Mesendoderm (in vitro differentiated cells): ENCODE measurements at regions not wholly inside any gene's neighbourhood (a gene's known extent, or its start where the extent isn't known, plus 50 kb on each side); places are given as distances from the start of the nearest gene placed in this dataset.
A peak's percentile ranks its signal among the peaks of the same experiment; 100 is the strongest.

Source experiments
- DNase-seq: peaks from one replicate; pipeline ENCODE4 v3.0.0; 2013
- H2AK5ac ChIP-seq: 2 replicates; pipeline ENCODE4 v1.6.1; 2013; ENCODE audit warnings: low read length, inconsistent platforms
- H2BK120ac ChIP-seq: 2 replicates; pipeline ENCODE4 v1.6.1; 2013; ENCODE audit warnings: low read depth, mild to moderate bottlenecking, low read length, moderate library complexity, mixed read lengths
- H2BK15ac ChIP-seq: replicated peaks from 2 replicates; pipeline ENCODE4 v1.6.1; 2013; ENCODE audit warnings: low read depth, mild to moderate bottlenecking, moderate library complexity
- H2BK5ac ChIP-seq: 2 replicates; pipeline ENCODE4 v1.6.1; 2013; ENCODE audit warnings: low read length, inconsistent platforms
- H3K18ac ChIP-seq: 2 replicates; pipeline ENCODE4 v1.6.1; 2013; ENCODE audit warnings: mild to moderate bottlenecking, low read length, mixed read lengths
- H3K23ac ChIP-seq: one replicate; pipeline ENCODE4 v1.6.1; 2013; ENCODE audit warnings: low read length
- H3K27ac ChIP-seq: 2 replicates; pipeline ENCODE4 v1.5.1; 2013; ENCODE audit warnings: low read depth, mild to moderate bottlenecking, inconsistent platforms, low read length, moderate library complexity
- H3K27me3 ChIP-seq: 2 replicates; pipeline ENCODE4 v1.6.1; 2013; ENCODE audit warnings: low read length, control low read depth, mild to moderate bottlenecking, inconsistent platforms; ENCODE audit not compliant: insufficient read depth, poor library complexity
- H3K36me3 ChIP-seq: 2 replicates; pipeline ENCODE4 v1.6.1; 2013; ENCODE audit warnings: low read length, inconsistent platforms; ENCODE audit not compliant: control insufficient read depth, insufficient read depth
- H3K4ac ChIP-seq: one replicate; pipeline ENCODE4 v1.6.1; 2013; ENCODE audit warnings: low read depth, mild to moderate bottlenecking, low read length, moderate library complexity
- H3K4me1 ChIP-seq: 2 replicates; pipeline ENCODE4 v1.6.1; 2013; ENCODE audit warnings: low read depth, low read length, inconsistent platforms; ENCODE audit not compliant: control insufficient read depth
- H3K4me2 ChIP-seq: 2 replicates; pipeline ENCODE4 v1.6.1; 2013; ENCODE audit warnings: low read length
- H3K4me3 ChIP-seq: 2 replicates; pipeline ENCODE4 v1.5.1; 2013; ENCODE audit warnings: mild to moderate bottlenecking, low read length
- H3K56ac ChIP-seq: one replicate; pipeline ENCODE4 v1.6.1; 2013; ENCODE audit warnings: low read length
- H3K79me1 ChIP-seq: 2 replicates; pipeline ENCODE4 v1.6.1; 2013; ENCODE audit warnings: low read length, inconsistent platforms
- H3K79me2 ChIP-seq: 2 replicates; pipeline ENCODE4 v1.6.1; 2013; ENCODE audit warnings: mild to moderate bottlenecking, low read length; ENCODE audit not compliant: control insufficient read depth, insufficient read depth
- H3K9ac ChIP-seq: 2 replicates; pipeline ENCODE4 v1.6.1; 2013; ENCODE audit warnings: low read length, inconsistent platforms
- H4K5ac ChIP-seq: one replicate; pipeline ENCODE4 v1.6.1; 2013; ENCODE audit warnings: low read length
- H4K8ac ChIP-seq: one replicate; pipeline ENCODE4 v1.6.1; 2013; ENCODE audit warnings: low read depth, mild to moderate bottlenecking, control low read depth, low read length, moderate library complexity
- WGBS: extraction: QIAGEN DNeasy Blood & Tissue Kit; methylation state at CpG from one replicate; pipeline ENCODE4 v1.1.7; 2013; ENCODE audit warnings: low lambda C conversion rate, missing lambda C conversion rate; ENCODE audit not compliant: insufficient coverage; ENCODE audit errors: extremely low coverage; 5-methylcytosine and 5-hydroxymethylcytosine counted together

- no peak overlapping the region for H3K23ac ChIP-seq
- WGBS = no CpG with 5 or more reads among the region's 58 CpGs
- H3K27me3 ChIP-seq = no peaks in the 10 kb centered on the region
These were observed 155.8 kb upstream of the IRX4 start for GRCh38 chr5:2038321-2039179.

GRCh38 chr5:2036885-2037284, 154.2 kb upstream of the IRX4 start:
- Histone ChIP-seq H2BK5ac (no peak overlapping the region), H3K23ac (no peak overlapping the region), H2BK15ac (no peak overlapping the region), H3K79me1 (no peaks in the 10 kb centered on the region), H3K27me3 (no peaks in the 10 kb centered on the region), H3K18ac (no peak overlapping the region), H4K8ac (no peak overlapping the region), H3K4me1 (no peaks in the 10 kb centered on the region), H2AK5ac (no peak overlapping the region), H3K36me3 (no peaks in the 10 kb centered on the region), H3K56ac (no peak overlapping the region), H4K5ac (no peak overlapping the region), H3K79me2 (no peaks in the 10 kb centered on the region), H3K9ac (no peak overlapping the region), H2BK120ac (no peak overlapping the region), H3K4me2 (no peak overlapping the region), H3K4ac (no peak overlapping the region), H3K27ac (no peak overlapping the region), H3K4me3 (no peak overlapping the region)
- DNase-seq = no peak
- no CpG with 5 or more reads among the region's 6 CpGs for WGBS

More at GRCh38 chr5:2038321-2039179, 155.8 kb upstream of the IRX4 start:
- Histone ChIP-seq H3K56ac (peak overlapping the region; percentile 89), H2BK5ac (no peak overlapping the region), H3K4me2 (peak overlapping the region; percentile 78), H3K79me2 (no peaks in the 10 kb centered on the region), H3K79me1 (no peaks in the 10 kb centered on the region), H3K4ac (no peak overlapping the region), H3K4me1 (no peaks in the 10 kb centered on the region), H4K5ac (no peak overlapping the region), H3K9ac (peak overlapping the region; percentile 50), H2BK15ac (no peak overlapping the region), H2AK5ac (no peak overlapping the region), H3K36me3 (no peaks in the 10 kb centered on the region), H3K27ac (no peak overlapping the region), H2BK120ac (no peak overlapping the region), H3K4me3 (no peak overlapping the region), H3K18ac (no peak overlapping the region), H4K8ac (no peak overlapping the region)
- peak; percentile 94 for DNase-seq

GRCh38 chr5:2032432-2032831, 149.7 kb upstream of the IRX4 start:
- H2BK15ac ChIP-seq = no peak overlapping the region
- peak; percentile 44 for DNase-seq
- no peaks in the 10 kb centered on the region for H3K79me1 ChIP-seq
- H3K4me2 ChIP-seq = no peak overlapping the region
- H3K4me1 ChIP-seq = no peaks in the 10 kb centered on the region
- H3K27ac ChIP-seq = no peak overlapping the region
- H3K9ac ChIP-seq = no peak overlapping the region
- H3K36me3 ChIP-seq = no peaks in the 10 kb centered on the region
- no peak overlapping the region for H3K56ac ChIP-seq
- H2BK120ac ChIP-seq = no peak overlapping the region
- no peak overlapping the region for H3K4me3 ChIP-seq
- no peaks in the 10 kb centered on the region for H3K27me3 ChIP-seq
- no peak overlapping the region for H3K18ac ChIP-seq
- no peak overlapping the region for H3K4ac ChIP-seq
- H2BK5ac ChIP-seq = no peak overlapping the region
- H3K23ac ChIP-seq = no peak overlapping the region
- no CpG with 5 or more reads among the region's 5 CpGs for WGBS
- H4K8ac ChIP-seq = no peak overlapping the region
- no peaks in the 10 kb centered on the region for H3K79me2 ChIP-seq
- no peak overlapping the region for H4K5ac ChIP-seq
- H2AK5ac ChIP-seq = no peak overlapping the region

- no peak for DNase-seq
- Histone ChIP-seq H3K79me2 (no peaks in the 10 kb centered on the region), H4K5ac (no peak overlapping the region), H2BK15ac (no peak overlapping the region), H4K8ac (no peak overlapping the region), H3K27me3 (no peaks in the 10 kb centered on the region), H3K27ac (no peak overlapping the region), H3K4me2 (no peak overlapping the region), H2BK5ac (no peak overlapping the region), H3K4ac (no peak overlapping the region), H3K36me3 (no peaks in the 10 kb centered on the region), H3K23ac (no peak overlapping the region), H3K18ac (no peak overlapping the region), H3K9ac (no peak overlapping the region), H3K79me1 (no peaks in the 10 kb centered on the region), H3K4me3 (no peak overlapping the region), H2AK5ac (no peak overlapping the region), H3K4me1 (no peaks in the 10 kb centered on the region), H2BK120ac (no peak overlapping the region), H3K56ac (no peak overlapping the region)
- no CpG with 5 or more reads among the region's 11 CpGs for WGBS
These were observed 148.9 kb upstream of the IRX4 start for GRCh38 chr5:2031581-2031980.

- no peak overlapping the region for H3K27ac ChIP-seq
- H2BK120ac ChIP-seq = no peak overlapping the region
- no peaks in the 10 kb centered on the region for H3K4me1 ChIP-seq
- no CpG with 5 or more reads among the region's 5 CpGs for WGBS
- H4K8ac ChIP-seq = no peak overlapping the region
- no peak overlapping the region for H4K5ac ChIP-seq
- no peaks in the 10 kb centered on the region for H3K79me1 ChIP-seq
- no peak overlapping the region for H3K23ac ChIP-seq
- no peaks in the 10 kb centered on the region for H3K36me3 ChIP-seq
- no peaks in the 10 kb centered on the region for H3K27me3 ChIP-seq
- no peak overlapping the region for H2BK15ac ChIP-seq
- no peak overlapping the region for H3K4me2 ChIP-seq
- no peak overlapping the region for H3K9ac ChIP-seq
- no peaks in the 10 kb centered on the region for H3K79me2 ChIP-seq
- no peak overlapping the region for H3K4me3 ChIP-seq
- DNase-seq = peak; percentile 20
- no peak overlapping the region for H2BK5ac ChIP-seq
- no peak overlapping the region for H3K56ac ChIP-seq
- no peak overlapping the region for H3K18ac ChIP-seq
- H3K4ac ChIP-seq = no peak overlapping the region
- no peak overlapping the region for H2AK5ac ChIP-seq
These were observed 147.4 kb upstream of the IRX4 start for GRCh38 chr5:2030131-2030530.

- Histone ChIP-seq H3K27me3 (no peaks in the 10 kb centered on the region), H3K18ac (no peak overlapping the region), H3K56ac (no peak overlapping the region), H3K79me1 (no peaks in the 10 kb centered on the region), H3K79me2 (no peaks in the 10 kb centered on the region), H2BK15ac (no peak overlapping the region), H3K4me3 (no peak overlapping the region), H3K27ac (no peak overlapping the region), H4K8ac (no peak overlapping the region), H4K5ac (no peak overlapping the region), H3K9ac (no peak overlapping the region), H3K4me2 (no peak overlapping the region), H3K4me1 (no peaks in the 10 kb centered on the region), H2AK5ac (no peak overlapping the region), H2BK120ac (no peak overlapping the region), H3K36me3 (no peaks in the 10 kb centered on the region), H3K4ac (no peak overlapping the region), H2BK5ac (no peak overlapping the region), H3K23ac (no peak overlapping the region)
- DNase-seq = no peak
- no CpG with 5 or more reads among the region's 4 CpGs for WGBS
These were observed 146.5 kb upstream of the IRX4 start for GRCh38 chr5:2029206-2029605.
